Psoas muscle (tissue), 7 donors: ENCODE measurements at regions not wholly inside any gene's neighbourhood (a gene's known extent, or its start where the extent isn't known, plus 50 kb on each side); places are given as distances from the start of the nearest gene placed in this dataset.

Experiments used
- ATAC-seq, 4 donors: fragments of 200-7000 bp; cut with Tn5 transposase; one replicate each; pipeline ENCODE4 v1.9.1; 2020; ENCODE audit warnings: moderate library complexity in 3 of 4, mild to moderate bottlenecking in 2 of 4
- DNase-seq, 2 donors: peaks; one replicate each; pipeline ENCODE4 v3.0.0-alpha.2; 2020
- H3K27ac ChIP-seq: fragments of 200-600 bp; one replicate; pipeline ENCODE4 v1.8.0; 2022
- H3K27me3 ChIP-seq, 3 donors: fragments of 200-600 bp in 1 of 3; one replicate each; pipeline versions ENCODE4 v1.6.1 to v1.8.0; 2013 to 2022; ENCODE audit warnings: low read length in 2 of 3, mild to moderate bottlenecking in 2 of 3, moderate library complexity in 1 of 3; ENCODE audit not compliant: insufficient read depth in 3 of 3
- H3K36me3 ChIP-seq, 2 donors: fragments of 200-600 bp in 1 of 2; one replicate each; pipeline versions ENCODE4 v1.6.1 to v1.8.0; 2013 to 2022; ENCODE audit warnings: low read depth in 1 of 2, mild to moderate bottlenecking in 1 of 2, moderate library complexity in 1 of 2; ENCODE audit not compliant: insufficient read depth in 1 of 2
- H3K4me1 ChIP-seq: fragments of 200-600 bp; one replicate; pipeline ENCODE4 v1.8.0; 2022
- H3K4me3 ChIP-seq: fragments of 200-600 bp; one replicate; pipeline ENCODE4 v1.8.0; 2022; ENCODE audit warnings: mild to moderate bottlenecking
- H3K9me3 ChIP-seq: fragments of 200-600 bp; one replicate; pipeline ENCODE4 v1.8.0; 2022
- WGBS, 3 donors: extraction: QIAGEN DNeasy Blood & Tissue Kit; methylation state at CpG; one replicate each; pipeline versions ENCODE4 v1.1.6 to v1.1.7; 2013; 5-methylcytosine and 5-hydroxymethylcytosine counted together
- intact Hi-C, 2 donors: fragments of 100-400 bp; cut with DNase I; formaldehyde crosslinking; loops; one replicate each; pipeline versions ENCODE4 v1.11.0 to v1.14.2; 2022
- TF ChIP-seq, protein P1 (sequence below): fragments of 200-600 bp; IDR thresholded peaks from one replicate; pipeline ENCODE4 v1.8.0; 2022; ENCODE audit warnings: antibody characterized with exemption
- donor health status: healthy with polysubstance abuse.
- donor health status: DM: no; HTN: no; CAD: no; lungs with moderate emphysema.
- donor health status: Bipolar disorder and iron deficiency.
- donor health status: healthy.
- donor health status: DM: yes; HTN: yes; CAD: no.
- donor health status: DM: no; HTN: no; CAD: no.
- donor health status: DM: yes; HTN: yes; CAD: no.

DNA sequence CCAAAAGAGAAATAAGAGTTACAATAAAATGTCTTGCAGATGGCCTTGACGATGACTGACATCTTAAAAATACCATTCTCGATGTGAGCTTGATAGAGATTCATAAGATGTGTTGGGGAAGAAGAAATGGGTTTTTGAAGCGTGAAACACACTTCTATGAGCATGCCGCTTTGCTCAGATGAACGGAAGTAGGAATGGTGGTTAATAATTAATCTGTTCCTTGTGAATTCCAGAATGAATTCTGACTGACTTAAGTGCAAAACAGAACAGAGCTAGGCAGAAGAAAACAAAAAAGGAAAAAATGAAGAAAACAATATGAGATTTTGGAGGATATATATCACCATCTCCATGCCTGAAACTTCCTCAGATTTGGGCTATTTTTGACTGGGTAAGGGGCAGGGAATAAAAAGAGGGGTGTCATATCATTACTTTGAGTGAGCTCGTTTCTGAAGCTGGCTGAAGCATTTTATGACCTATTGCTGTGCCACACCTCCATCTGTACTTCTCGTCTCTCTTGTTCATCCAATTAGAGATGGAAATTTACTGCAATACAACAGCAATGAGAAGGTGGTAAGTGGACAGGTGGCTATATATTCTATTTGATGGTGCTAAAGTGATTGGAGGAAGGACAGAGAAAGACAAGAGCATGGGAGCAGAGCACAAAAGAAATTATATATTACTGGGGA lies 1152.0 kb upstream of the CDH8 start:
- no peak overlapping the region for H3K27ac ChIP-seq
- 72 to 77% (median 73%) methylated on average over 7 of the region's 7 CpGs for WGBS, 3 donors

DNA sequence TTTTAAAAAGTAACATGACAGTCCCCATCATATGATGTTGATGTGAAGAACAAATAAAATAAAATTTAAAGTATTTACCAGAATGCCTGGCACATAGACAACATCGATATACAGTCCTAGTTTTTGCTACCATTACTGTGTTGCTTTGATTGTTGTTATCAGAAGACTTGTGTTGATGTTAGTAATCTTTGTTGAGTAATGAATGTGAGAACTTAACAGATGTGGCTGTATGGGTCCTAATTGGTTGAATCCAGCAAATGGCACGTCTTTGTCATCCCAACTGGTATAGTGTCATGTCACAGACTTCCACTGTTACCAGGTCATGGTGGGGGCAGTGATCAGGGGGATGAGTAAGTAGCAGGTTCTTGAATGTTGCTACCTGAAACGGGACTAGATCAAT lies 1151.4 kb upstream of the CDH8 start:
- DNase-seq (no peak), ATAC-seq (no peak)
- no peak overlapping the region for H3K27ac ChIP-seq
- TF ChIP-seq, protein P1, sequence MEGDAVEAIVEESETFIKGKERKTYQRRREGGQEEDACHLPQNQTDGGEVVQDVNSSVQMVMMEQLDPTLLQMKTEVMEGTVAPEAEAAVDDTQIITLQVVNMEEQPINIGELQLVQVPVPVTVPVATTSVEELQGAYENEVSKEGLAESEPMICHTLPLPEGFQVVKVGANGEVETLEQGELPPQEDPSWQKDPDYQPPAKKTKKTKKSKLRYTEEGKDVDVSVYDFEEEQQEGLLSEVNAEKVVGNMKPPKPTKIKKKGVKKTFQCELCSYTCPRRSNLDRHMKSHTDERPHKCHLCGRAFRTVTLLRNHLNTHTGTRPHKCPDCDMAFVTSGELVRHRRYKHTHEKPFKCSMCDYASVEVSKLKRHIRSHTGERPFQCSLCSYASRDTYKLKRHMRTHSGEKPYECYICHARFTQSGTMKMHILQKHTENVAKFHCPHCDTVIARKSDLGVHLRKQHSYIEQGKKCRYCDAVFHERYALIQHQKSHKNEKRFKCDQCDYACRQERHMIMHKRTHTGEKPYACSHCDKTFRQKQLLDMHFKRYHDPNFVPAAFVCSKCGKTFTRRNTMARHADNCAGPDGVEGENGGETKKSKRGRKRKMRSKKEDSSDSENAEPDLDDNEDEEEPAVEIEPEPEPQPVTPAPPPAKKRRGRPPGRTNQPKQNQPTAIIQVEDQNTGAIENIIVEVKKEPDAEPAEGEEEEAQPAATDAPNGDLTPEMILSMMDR, result no peak
- no peaks in the 10 kb centered on the region for H3K36me3 ChIP-seq
- H3K4me3 ChIP-seq, result no peak overlapping the region
- intact Hi-C loops, result no loop called here
- WGBS, 3 donors, result 54 to 59% (median 58%) methylated on average over 3 of the region's 3 CpGs
- no peaks in the 10 kb centered on the region for H3K27me3 ChIP-seq
- H3K9me3 ChIP-seq, result no peaks in the 10 kb centered on the region
- no peaks in the 10 kb centered on the region for H3K4me1 ChIP-seq

More for the DNA sequence above, 1152.0 kb upstream of the CDH8 start:
- no peak for ATAC-seq
- TF ChIP-seq, protein P1, result no peak
- Histone ChIP-seq H3K27me3 (no peaks in the 10 kb centered on the region), H3K4me3 (no peak overlapping the region), H3K4me1 (no peaks in the 10 kb centered on the region), H3K9me3 (no peaks in the 10 kb centered on the region), H3K36me3 (no peaks in the 10 kb centered on the region)
- no peak for DNase-seq
- intact Hi-C loops, result no loop called here

DNA sequence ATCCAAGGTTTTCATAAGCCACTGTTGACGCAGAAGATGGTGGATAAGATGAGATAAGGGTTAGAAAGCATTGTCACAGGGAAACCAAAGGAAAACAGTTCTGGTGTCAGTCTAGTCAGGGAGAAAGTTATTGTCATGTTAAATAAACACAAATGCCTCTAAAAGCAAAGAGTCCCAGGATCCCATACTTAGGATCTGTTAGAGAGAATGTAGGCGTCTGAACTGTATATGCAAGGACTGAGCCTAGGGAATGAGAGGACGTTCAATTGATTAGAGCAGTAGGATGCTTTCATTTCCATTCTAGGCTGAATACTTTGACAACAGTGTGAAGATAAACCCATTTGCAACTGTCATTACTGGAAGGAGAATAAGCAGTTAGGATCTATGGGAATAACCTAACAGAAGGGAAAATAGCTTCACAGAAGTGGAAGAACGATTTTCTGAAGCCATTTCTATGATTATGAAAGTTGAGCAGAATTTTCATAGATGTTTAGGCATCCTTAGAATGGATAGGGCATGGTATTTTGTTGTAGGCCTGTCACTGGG lies 1149.1 kb upstream of the CDH8 start:
- WGBS, 3 donors, result 48 to 57% (median 53%) methylated on average over 4 of the region's 4 CpGs
- DNase-seq (no peak), ATAC-seq (no peak)
- Histone ChIP-seq H3K9me3 (no peaks in the 10 kb centered on the region), H3K27me3 (no peaks in the 10 kb centered on the region), H3K27ac (no peak overlapping the region), H3K4me3 (no peak overlapping the region), H3K36me3 (no peaks in the 10 kb centered on the region), H3K4me1 (no peaks in the 10 kb centered on the region)
- TF ChIP-seq, protein P1, result no peak
- intact Hi-C loops, result no loop called here

DNA sequence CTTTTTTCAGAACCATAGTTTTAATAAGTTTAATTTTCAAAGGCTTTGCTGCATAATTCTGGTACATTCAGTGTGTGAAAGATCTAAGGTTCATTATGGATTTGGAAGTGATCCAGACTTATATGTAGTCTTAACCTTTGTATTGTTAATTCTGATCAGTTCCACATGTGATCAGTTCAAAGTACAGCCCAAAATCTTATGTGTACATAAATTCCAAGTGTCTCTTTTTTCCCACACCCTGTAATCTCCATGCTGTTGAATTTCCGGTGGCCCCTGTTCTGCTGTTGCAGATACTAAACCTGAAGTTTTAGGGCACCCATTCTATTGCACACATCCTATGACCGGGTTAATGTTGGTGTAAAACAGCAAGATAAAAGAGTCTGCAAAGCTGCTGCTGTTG lies 1147.5 kb upstream of the CDH8 start:
- no peaks in the 10 kb centered on the region for H3K27me3 ChIP-seq
- H3K9me3 ChIP-seq, result no peaks in the 10 kb centered on the region
- intact Hi-C loops, result no loop called here
- ATAC-seq (no peak), DNase-seq (no peak)
- H3K4me3 ChIP-seq, result no peak overlapping the region
- no peak overlapping the region for H3K27ac ChIP-seq
- H3K4me1 ChIP-seq, result no peaks in the 10 kb centered on the region
- TF ChIP-seq, protein P1, result no peak
- WGBS, 3 donors, result 23 to 45% (median 34%) methylated on average over 2 of the region's 2 CpGs
- H3K36me3 ChIP-seq, result no peaks in the 10 kb centered on the region

DNA sequence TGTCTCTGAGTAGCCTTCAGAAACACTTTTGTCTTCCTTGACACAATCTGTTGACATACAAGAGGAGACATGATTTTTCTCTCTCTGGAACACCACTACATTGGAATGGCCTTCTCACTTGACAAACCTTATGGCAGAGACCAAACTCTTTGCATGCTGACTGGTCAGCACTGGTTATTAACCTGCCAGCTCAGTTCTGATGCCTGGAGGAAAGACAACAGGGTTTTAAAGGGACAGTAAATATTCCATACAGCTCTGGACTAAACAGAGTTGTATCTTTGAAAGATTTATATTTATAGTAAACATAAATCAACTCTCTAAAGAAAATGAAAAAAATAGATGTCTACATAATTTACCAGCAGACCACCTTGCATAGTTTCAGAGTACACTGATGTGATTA lies 1139.1 kb upstream of the CDH8 start:
- TF ChIP-seq, protein P1, result no peak
- ATAC-seq (no peak), DNase-seq (no peak)
- H3K27me3 ChIP-seq, result no peaks in the 10 kb centered on the region
- no peak overlapping the region for H3K27ac ChIP-seq
- no peaks in the 10 kb centered on the region for H3K9me3 ChIP-seq
- no peak overlapping the region for H3K4me3 ChIP-seq
- intact Hi-C loops, result no loop called here
- H3K4me1 ChIP-seq, result no peaks in the 10 kb centered on the region
- H3K36me3 ChIP-seq, result no peaks in the 10 kb centered on the region
